Hepatocyte (in vitro differentiated cells): ENCODE measurements at regions not wholly inside any gene's neighbourhood (a gene's known extent, or its start where the extent isn't known, plus 50 kb on each side); places are given as distances from the start of the nearest gene placed in this dataset.

ENCODE experiments used
- DNase-seq: peaks from one replicate; pipeline ENCODE4 v3.0.0-alpha.2; 2016; ENCODE audit warnings: low spot score
- H2AFZ ChIP-seq: fragments of 200-600 bp; sonication (generic); 2 replicates; pipeline ENCODE4 v1.6.0; 2016; ENCODE audit warnings: antibody characterized with exemption, mild to moderate bottlenecking
- H3K27ac ChIP-seq: fragments of 200-600 bp; sonication (generic); 2 replicates; pipeline ENCODE4 v1.5.1; 2016; ENCODE audit warnings: mild to moderate bottlenecking
- H3K27me3 ChIP-seq: fragments of 200-600 bp; sonication (generic); 2 replicates; pipeline ENCODE4 v1.6.1; 2016
- H3K36me3 ChIP-seq: fragments of 200-600 bp; sonication (generic); replicated peaks from 2 replicates; pipeline ENCODE4 v1.5.1; 2016; ENCODE audit warnings: low read depth; ENCODE audit not compliant: insufficient read depth
- H3K4me1 ChIP-seq: fragments of 200-600 bp; sonication (generic); 2 replicates; pipeline ENCODE4 v1.5.1; 2016; ENCODE audit warnings: mild to moderate bottlenecking, moderate library complexity; ENCODE audit not compliant: insufficient read depth
- H3K4me2 ChIP-seq: fragments of 200-600 bp; sonication (generic); 2 replicates; pipeline ENCODE4 v1.6.0; 2016
- H3K4me3 ChIP-seq: fragments of 200-600 bp; sonication (generic); 2 replicates; pipeline ENCODE4 v1.5.1; 2016; ENCODE audit warnings: mild to moderate bottlenecking
- H3K79me2 ChIP-seq: fragments of 200-600 bp; sonication (generic); 2 replicates; pipeline ENCODE4 v1.6.0; 2017; ENCODE audit warnings: mild to moderate bottlenecking
- H3K9me2 ChIP-seq: fragments of 200-600 bp; sonication (generic); replicated peaks from 2 replicates; pipeline ENCODE4 v1.6.0; 2017; ENCODE audit warnings: mild to moderate bottlenecking; ENCODE audit not compliant: insufficient read depth
- H3K9me3 ChIP-seq: fragments of 200-600 bp; sonication (generic); 2 replicates; pipeline ENCODE4 v1.5.1; 2016; ENCODE audit warnings: low read depth, mild to moderate bottlenecking
- H4K20me1 ChIP-seq: fragments of 200-600 bp; sonication (generic); 2 replicates; pipeline ENCODE4 v1.6.0; 2016; ENCODE audit warnings: mild to moderate bottlenecking; ENCODE audit not compliant: insufficient read depth, poor library complexity, severe bottlenecking
- EZH2 ChIP-seq: fragments of 200-600 bp; sonication (generic); IDR thresholded peaks from 2 replicates; pipeline ENCODE4 v1.6.1; 2016; ENCODE audit warnings: antibody characterized with exemption, mild to moderate bottlenecking, borderline replicate concordance
- EZH2phosphoT487 ChIP-seq: fragments of 200-600 bp; sonication (generic); IDR thresholded peaks from one replicate; pipeline ENCODE4 v1.6.1; 2018; ENCODE audit warnings: antibody characterized with exemption, mild to moderate bottlenecking, low read depth, moderate library complexity; ENCODE audit not compliant: unreplicated experiment, severe bottlenecking
- WGBS: methylation state at CpG from one replicate; pipeline ENCODE4 v1.1.6; 2016; ENCODE audit warnings: low lambda C conversion rate; ENCODE audit errors: missing lambda C conversion rate; 5-methylcytosine and 5-hydroxymethylcytosine counted together
- TF ChIP-seq, protein P1 (sequence below): fragments of 200-600 bp; sonication (generic); IDR thresholded peaks from 2 replicates; pipeline ENCODE4 v1.5.1; 2016; ENCODE audit warnings: antibody characterized with exemption, mild to moderate bottlenecking; ENCODE audit not compliant: poor library complexity

- Histone ChIP-seq H3K79me2 (no peaks in the 10 kb centered on the region), H3K9me2 (no peaks in the 10 kb centered on the region), H3K4me1 (peaks cover 16% of the 10 kb centered on the region), H3K27me3 (no peaks in the 10 kb centered on the region), H3K4me2 (no peak overlapping the region), H3K4me3 (no peak overlapping the region), H3K9me3 (no peaks in the 10 kb centered on the region), H3K36me3 (no peaks in the 10 kb centered on the region), H4K20me1 (no peaks in the 10 kb centered on the region), H3K27ac (no peak overlapping the region), H2AFZ (no peak overlapping the region)
- TF ChIP-seq EZH2phosphoT487 (no peak), EZH2 (no peak)
- TF ChIP-seq, protein P1, sequence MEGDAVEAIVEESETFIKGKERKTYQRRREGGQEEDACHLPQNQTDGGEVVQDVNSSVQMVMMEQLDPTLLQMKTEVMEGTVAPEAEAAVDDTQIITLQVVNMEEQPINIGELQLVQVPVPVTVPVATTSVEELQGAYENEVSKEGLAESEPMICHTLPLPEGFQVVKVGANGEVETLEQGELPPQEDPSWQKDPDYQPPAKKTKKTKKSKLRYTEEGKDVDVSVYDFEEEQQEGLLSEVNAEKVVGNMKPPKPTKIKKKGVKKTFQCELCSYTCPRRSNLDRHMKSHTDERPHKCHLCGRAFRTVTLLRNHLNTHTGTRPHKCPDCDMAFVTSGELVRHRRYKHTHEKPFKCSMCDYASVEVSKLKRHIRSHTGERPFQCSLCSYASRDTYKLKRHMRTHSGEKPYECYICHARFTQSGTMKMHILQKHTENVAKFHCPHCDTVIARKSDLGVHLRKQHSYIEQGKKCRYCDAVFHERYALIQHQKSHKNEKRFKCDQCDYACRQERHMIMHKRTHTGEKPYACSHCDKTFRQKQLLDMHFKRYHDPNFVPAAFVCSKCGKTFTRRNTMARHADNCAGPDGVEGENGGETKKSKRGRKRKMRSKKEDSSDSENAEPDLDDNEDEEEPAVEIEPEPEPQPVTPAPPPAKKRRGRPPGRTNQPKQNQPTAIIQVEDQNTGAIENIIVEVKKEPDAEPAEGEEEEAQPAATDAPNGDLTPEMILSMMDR: no peak
- DNase-seq: no peak
- 74% methylated on average over 1 of the region's 1 CpG for WGBS
These were observed 344.9 kb downstream of the ETS1 start for GRCh38 chr11:128242451-128242850.

GRCh38 chr11:128240546-128240945, 346.8 kb downstream of the ETS1 start:
- no peak for TF ChIP-seq EZH2phosphoT487
- TF ChIP-seq EZH2: no peak
- TF ChIP-seq, protein P1: no peak

DNA sequence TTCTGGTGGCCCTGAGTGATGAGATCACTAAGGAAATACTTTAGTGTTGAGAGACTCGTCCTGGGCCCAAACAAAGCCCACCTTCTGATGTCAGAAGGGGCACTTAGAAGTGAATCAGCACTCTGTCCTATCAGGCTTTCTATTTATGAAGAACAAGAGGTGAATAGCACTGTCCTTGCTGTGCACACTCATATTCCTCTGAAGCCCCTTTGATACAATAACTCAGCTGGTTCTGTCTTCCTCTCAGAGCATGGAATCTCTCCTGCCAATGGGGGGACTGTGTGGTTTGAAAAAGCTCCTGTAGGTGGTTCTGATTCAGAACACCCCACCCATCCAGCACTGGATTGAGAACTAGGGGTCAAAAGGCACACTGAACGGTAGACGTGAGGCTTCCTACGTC, 348.1 kb downstream of the ETS1 start:
- WGBS: 85% methylated on average over 4 of the region's 4 CpGs
- H3K79me2 ChIP-seq: no peaks in the 10 kb centered on the region
- TF ChIP-seq, protein P1: no peak
- TF ChIP-seq EZH2 (no peak), EZH2phosphoT487 (no peak)
- H3K4me1 ChIP-seq: peaks cover 20% of the 10 kb centered on the region
- no peaks in the 10 kb centered on the region for H3K9me3 ChIP-seq
- no peak overlapping the region for H3K27ac ChIP-seq
- no peak overlapping the region for H3K4me3 ChIP-seq
- H3K9me2 ChIP-seq: no peaks in the 10 kb centered on the region
- H3K4me2 ChIP-seq: no peak overlapping the region
- DNase-seq: no peak
- H3K27me3 ChIP-seq: no peaks in the 10 kb centered on the region
- H2AFZ ChIP-seq: no peak overlapping the region
- no peaks in the 10 kb centered on the region for H4K20me1 ChIP-seq
- H3K36me3 ChIP-seq: no peaks in the 10 kb centered on the region

More at GRCh38 chr11:128240546-128240945, 346.8 kb downstream of the ETS1 start:
- Histone ChIP-seq H4K20me1 (no peaks in the 10 kb centered on the region), H3K36me3 (no peaks in the 10 kb centered on the region), H3K4me3 (no peak overlapping the region), H3K27ac (peak overlapping the region; percentile 12), H3K9me2 (no peaks in the 10 kb centered on the region), H3K27me3 (no peaks in the 10 kb centered on the region), H3K4me2 (no peak overlapping the region), H3K79me2 (no peaks in the 10 kb centered on the region), H2AFZ (no peak overlapping the region), H3K4me1 (peaks cover 11% of the 10 kb centered on the region), H3K9me3 (no peaks in the 10 kb centered on the region)
- WGBS: 58% methylated on average over 6 of the region's 6 CpGs
- DNase-seq: no peak
